ENCODE measurements at regions not wholly inside any gene's neighbourhood (a gene's known extent, or its start where the extent isn't known, plus 50 kb on each side); places are given as distances from the start of the nearest gene placed in this dataset.
A peak's percentile ranks its signal among the peaks of the same experiment; 100 is the strongest.
"Not testable (repeated sequence)": the region's sequence is repeated elsewhere in the genome, so short reads cannot be mapped to it uniquely, and the experiment has no call there.

- ATAC-seq (no peak), DNase-seq (ENCODE audit: low spot score) (no peak)
These were observed 54.0 kb upstream of the RBFOX1 start for GRCh38 chr16:7278636-7279035.

- no peak for ATAC-seq
- no peak for DNase-seq (ENCODE audit: low spot score)
These were observed 60.0 kb upstream of the RBFOX1 start for GRCh38 chr16:7272567-7273158.

GRCh38 chr16:7271486-7271885 lies 61.2 kb upstream of the RBFOX1 start:
- no peak for ATAC-seq

GRCh38 chr16:7270823-7271222 lies 61.8 kb upstream of the RBFOX1 start:
- DNase-seq (ENCODE audit: low spot score): no peak
- ATAC-seq: no peak

More at GRCh38 chr16:7271486-7271885, 61.2 kb upstream of the RBFOX1 start:
- DNase-seq (ENCODE audit: low spot score): no peak

GRCh38 chr16:7270006-7270405 lies 62.6 kb upstream of the RBFOX1 start:
- DNase-seq (ENCODE audit: low spot score): no peak
- ATAC-seq: no peak

GRCh38 chr16:7268182-7268581 lies 64.5 kb upstream of the RBFOX1 start:
- DNase-seq (ENCODE audit: low spot score): no peak
- ATAC-seq: peak; percentile 75

- DNase-seq (ENCODE audit: low spot score): no peak
- ATAC-seq: no peak
These were observed 75.6 kb upstream of the RBFOX1 start for GRCh38 chr16:7257016-7257415.

- no peak for ATAC-seq
These were observed 86.1 kb upstream of the RBFOX1 start for GRCh38 chr16:7246578-7246977.

GRCh38 chr16:7239547-7239946 lies 93.1 kb upstream of the RBFOX1 start:
- no peak for ATAC-seq
- DNase-seq (ENCODE audit: low spot score): no peak

More at GRCh38 chr16:7246578-7246977, 86.1 kb upstream of the RBFOX1 start:
- DNase-seq (ENCODE audit: low spot score): no peak

GRCh38 chr16:7236824-7237410 lies 95.7 kb upstream of the RBFOX1 start:
- DNase-seq (ENCODE audit: low spot score): no peak

GRCh38 chr16:7233975-7234374 lies 98.7 kb upstream of the RBFOX1 start:
- ATAC-seq (no peak), DNase-seq (ENCODE audit: low spot score) (no peak)

More at GRCh38 chr16:7236824-7237410, 95.7 kb upstream of the RBFOX1 start:
- no peak for ATAC-seq

- no peak for ATAC-seq
These were observed 100.9 kb upstream of the RBFOX1 start for GRCh38 chr16:7231762-7232161.

GRCh38 chr16:7229433-7230218 lies 103.0 kb upstream of the RBFOX1 start:
- not testable (repeated sequence) for ATAC-seq; DNase-seq (ENCODE audit: low spot score)

More at GRCh38 chr16:7231762-7232161, 100.9 kb upstream of the RBFOX1 start:
- DNase-seq (ENCODE audit: low spot score): no peak

- no peak for DNase-seq (ENCODE audit: low spot score)
- no peak for ATAC-seq
These were observed 105.4 kb upstream of the RBFOX1 start for GRCh38 chr16:7227229-7227721.

- DNase-seq (ENCODE audit: low spot score) (no peak), ATAC-seq (no peak)
These were observed 111.5 kb upstream of the RBFOX1 start for GRCh38 chr16:7221157-7221556.

GRCh38 chr16:7218936-7219335 lies 113.7 kb upstream of the RBFOX1 start:
- ATAC-seq: no peak
- DNase-seq (ENCODE audit: low spot score): no peak

- DNase-seq (ENCODE audit: low spot score) (no peak), ATAC-seq (no peak)
These were observed 114.8 kb upstream of the RBFOX1 start for GRCh38 chr16:7217797-7218196.

- no peak for DNase-seq (ENCODE audit: low spot score)
- no peak for ATAC-seq
These were observed 115.9 kb upstream of the RBFOX1 start for GRCh38 chr16:7216719-7217118.

GRCh38 chr16:7211781-7212180 lies 120.9 kb upstream of the RBFOX1 start:
- ATAC-seq (no peak), DNase-seq (ENCODE audit: low spot score) (no peak)

GRCh38 chr16:7209598-7209997 lies 123.0 kb upstream of the RBFOX1 start:
- DNase-seq (ENCODE audit: low spot score) (no peak), ATAC-seq (no peak)

- ATAC-seq (no peak), DNase-seq (ENCODE audit: low spot score) (no peak)
These were observed 126.2 kb upstream of the RBFOX1 start for GRCh38 chr16:7206469-7206868.

- DNase-seq (ENCODE audit: low spot score): no peak
- ATAC-seq: no peak
These were observed 132.3 kb upstream of the RBFOX1 start for GRCh38 chr16:7200320-7200719.
